H9 (cell line): ENCODE measurements at regions not wholly inside any gene's neighbourhood (a gene's known extent, or its start where the extent isn't known, plus 50 kb on each side); places are given as distances from the start of the nearest gene placed in this dataset.

ENCODE experiments used
- DNase-seq: peaks from one replicate; pipeline ENCODE4 v3.0.0-alpha.2; 2017
- H2AFZ ChIP-seq: one replicate; pipeline ENCODE4 v1.6.1; 2013; ENCODE audit warnings: mild to moderate bottlenecking, low read length, control low read depth, moderate library complexity
- H2AK5ac ChIP-seq: 2 replicates; pipeline ENCODE4 v1.6.1; 2013; ENCODE audit warnings: low read length, control low read depth, mixed read lengths; ENCODE audit not compliant: insufficient read length
- H2BK120ac ChIP-seq: one replicate; pipeline ENCODE4 v1.6.1; 2013; ENCODE audit warnings: low read depth, mild to moderate bottlenecking, low read length, control low read depth, inconsistent platforms; ENCODE audit not compliant: poor library complexity, severe bottlenecking
- H2BK12ac ChIP-seq: 2 replicates; pipeline ENCODE4 v1.6.1; 2013; ENCODE audit warnings: low read length, control low read depth, mixed read lengths, low read depth; ENCODE audit not compliant: insufficient read length
- H2BK15ac ChIP-seq: 2 replicates; pipeline ENCODE4 v1.6.1; 2013; ENCODE audit warnings: low read depth, low read length, control low read depth
- H2BK20ac ChIP-seq: one replicate; pipeline ENCODE4 v1.6.1; 2013; ENCODE audit warnings: low read depth, mild to moderate bottlenecking, low read length, control low read depth, inconsistent platforms; ENCODE audit not compliant: poor library complexity, severe bottlenecking
- H2BK5ac ChIP-seq: 2 replicates; pipeline ENCODE4 v1.6.1; 2013; ENCODE audit warnings: low read length, control low read depth, mixed read lengths; ENCODE audit not compliant: insufficient read length
- H3K14ac ChIP-seq: 2 replicates; pipeline ENCODE4 v1.6.1; 2013; ENCODE audit warnings: low read length, control low read depth; ENCODE audit not compliant: insufficient read depth
- H3K18ac ChIP-seq: 2 replicates; pipeline ENCODE4 v1.6.1; 2013; ENCODE audit warnings: low read depth, mild to moderate bottlenecking, mixed read lengths, low read length, control low read depth; ENCODE audit not compliant: insufficient read length
- H3K23ac ChIP-seq: 2 replicates; pipeline ENCODE4 v1.6.1; 2013; ENCODE audit warnings: low read length, control low read depth, mixed read lengths, low read depth; ENCODE audit not compliant: insufficient read length
- H3K23me2 ChIP-seq: 2 replicates; pipeline ENCODE4 v1.6.1; 2013; ENCODE audit warnings: low read depth, mild to moderate bottlenecking, mixed read lengths, low read length, control low read depth; ENCODE audit not compliant: insufficient read length, poor library complexity, severe bottlenecking
- H3K27ac ChIP-seq: 2 replicates; pipeline ENCODE4 v1.5.1; 2013; ENCODE audit warnings: low read length, control low read depth, mixed read lengths, low read depth; ENCODE audit not compliant: insufficient read length
- H3K27me3 ChIP-seq: 2 replicates; pipeline ENCODE4 v1.6.1; 2013; ENCODE audit warnings: low read length, control low read depth, inconsistent platforms; ENCODE audit not compliant: insufficient read depth
- H3K4ac ChIP-seq: 2 replicates; pipeline ENCODE4 v1.6.1; 2013; ENCODE audit warnings: low read depth, mild to moderate bottlenecking, control low read depth, inconsistent platforms, low read length, moderate library complexity
- H3K4me1 ChIP-seq: 2 replicates; pipeline ENCODE4 v1.6.1; 2013; ENCODE audit warnings: low read length, control low read depth, inconsistent platforms; ENCODE audit not compliant: insufficient read depth
- H3K4me2 ChIP-seq: 2 replicates; pipeline ENCODE4 v1.6.1; 2013; ENCODE audit warnings: low read length, control low read depth, mixed read lengths; ENCODE audit not compliant: insufficient read length, insufficient read depth
- H3K56ac ChIP-seq: 2 replicates; pipeline ENCODE4 v1.6.1; 2013; ENCODE audit warnings: low read depth, mild to moderate bottlenecking, mixed read lengths, low read length, control low read depth; ENCODE audit not compliant: insufficient read length
- H3K79me1 ChIP-seq: 2 replicates; pipeline ENCODE4 v1.6.1; 2013; ENCODE audit warnings: low read depth, mild to moderate bottlenecking, moderate library complexity, low read length, control low read depth, inconsistent platforms; ENCODE audit not compliant: insufficient read depth, poor library complexity, severe bottlenecking
- H3K79me2 ChIP-seq: 2 replicates; pipeline ENCODE4 v1.6.1; 2013; ENCODE audit warnings: low read length, control low read depth, inconsistent platforms; ENCODE audit not compliant: insufficient read depth
- H3K9ac ChIP-seq: 2 replicates; pipeline ENCODE4 v1.6.1; 2013; ENCODE audit warnings: low read length, control low read depth, mixed read lengths; ENCODE audit not compliant: insufficient read length; ENCODE audit errors: extremely low read depth
- H3K9me3 ChIP-seq: one replicate; pipeline ENCODE4 v1.6.1; 2013; ENCODE audit warnings: low read depth, low read length, inconsistent platforms; ENCODE audit not compliant: control insufficient read depth
- H3T11ph ChIP-seq: one replicate; pipeline ENCODE4 v1.6.1; 2013; ENCODE audit warnings: mild to moderate bottlenecking, low read length, control low read depth, inconsistent platforms
- H4K20me1 ChIP-seq: one replicate; pipeline ENCODE4 v1.6.1; 2013; ENCODE audit not compliant: control insufficient read depth, insufficient read length, insufficient read depth
- H4K5ac ChIP-seq: 2 replicates; pipeline ENCODE4 v1.6.1; 2013; ENCODE audit warnings: low read depth, mild to moderate bottlenecking, mixed read lengths, low read length, control low read depth; ENCODE audit not compliant: insufficient read length
- H4K8ac ChIP-seq: replicated peaks from 2 replicates; pipeline ENCODE4 v1.6.1; 2013; ENCODE audit warnings: low read length, control low read depth, mixed read lengths, low read depth; ENCODE audit not compliant: insufficient read length
- H4K91ac ChIP-seq: 2 replicates; pipeline ENCODE4 v1.6.1; 2013; ENCODE audit warnings: low read depth, mild to moderate bottlenecking, moderate library complexity, mixed read lengths, low read length, control low read depth; ENCODE audit not compliant: insufficient read length
- H3K27ac Mint-ChIP-seq, 3 experiments: 2 replicates in 2 of 3; 3 replicates in 1 of 3; pipeline ENCODE4 v1.8.0; 2020 to 2021; ENCODE audit warnings: mixed read lengths in 3 of 3, mild to moderate bottlenecking in 1 of 3, moderate library complexity in 1 of 3
- H3K27me3 Mint-ChIP-seq: 2 replicates; pipeline ENCODE4 v1.8.0; 2021; ENCODE audit warnings: low read depth, mild to moderate bottlenecking, moderate library complexity, mixed read lengths
- H3K36me3 Mint-ChIP-seq, 3 experiments: 2 replicates in 2 of 3; 3 replicates in 1 of 3; pipeline ENCODE4 v1.8.0; 2020 to 2021; ENCODE audit warnings: low read depth in 3 of 3, mixed read lengths in 3 of 3; ENCODE audit not compliant: insufficient read depth in 1 of 3
- H3K4me1 Mint-ChIP-seq, 2 experiments: 2 replicates each; pipeline ENCODE4 v1.8.0; 2020; ENCODE audit warnings: mixed read lengths in 2 of 2
- H3K4me3 Mint-ChIP-seq, 2 experiments: 2 replicates in 1 of 2; 3 replicates in 1 of 2; pipeline ENCODE4 v1.8.0; 2020 to 2021; ENCODE audit warnings: mild to moderate bottlenecking in 2 of 2, mixed read lengths in 2 of 2, moderate library complexity in 1 of 2
- H3K9me3 Mint-ChIP-seq, 2 experiments: 2 replicates in 1 of 2; 3 replicates in 1 of 2; pipeline ENCODE4 v1.8.0; 2020; ENCODE audit warnings: mild to moderate bottlenecking in 2 of 2, mixed read lengths in 2 of 2, moderate library complexity in 1 of 2
- WGBS: extraction: QIAGEN DNeasy Blood & Tissue Kit; methylation state at CpG from one replicate; pipeline ENCODE4 v1.1.7; 2013; ENCODE audit warnings: missing lambda C conversion rate, low lambda C conversion rate, mixed read lengths; ENCODE audit not compliant: insufficient read length; ENCODE audit errors: extremely low coverage; 5-methylcytosine and 5-hydroxymethylcytosine counted together
- TF ChIP-seq, protein P1 (sequence below): fragments of 200-600 bp; sonication (generic); conservative IDR thresholded peaks from 3 replicates; pipeline ENCODE4 v1.8.0; 2021; ENCODE audit warnings: antibody characterized with exemption, mild to moderate bottlenecking

DNA sequence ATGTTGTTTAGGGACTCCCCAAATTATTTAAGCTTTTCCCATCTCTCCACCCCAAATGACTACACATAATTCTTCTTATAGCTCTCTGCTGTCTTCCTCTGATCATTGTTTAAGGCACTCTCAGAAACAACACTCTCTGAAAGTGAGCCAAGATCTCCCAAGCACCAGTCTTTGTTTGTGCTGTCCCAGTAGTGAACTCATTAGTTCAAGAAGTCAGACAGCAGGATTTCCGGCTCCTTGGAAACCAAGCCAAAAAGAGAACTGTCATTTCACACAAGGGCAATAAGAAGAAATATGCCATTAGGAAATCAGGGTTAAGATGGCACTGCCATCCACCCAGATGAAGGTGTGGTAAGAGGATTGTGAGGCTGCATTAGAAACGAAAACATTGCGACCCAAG is 83.1 kb downstream of the FZD1 start:
- no CpG with 5 or more reads among the region's 3 CpGs for WGBS
- peaks cover 0 to 8% of the 10 kb centered on the region in 2 experiments; a peak in 2 of 4 replicates for H3K4me1 Mint-ChIP-seq

More for the DNA sequence above, 83.1 kb downstream of the FZD1 start:
- Histone ChIP-seq H3K23ac (no peak overlapping the region), H2BK20ac (no peak overlapping the region), H2AFZ (no peak overlapping the region), H2BK5ac (no peak overlapping the region), H4K20me1 (no peaks in the 10 kb centered on the region), H3K14ac (no peak overlapping the region), H2BK15ac (no peak overlapping the region), H2BK120ac (no peak overlapping the region), H2BK12ac (no peak overlapping the region), H4K8ac (no peak overlapping the region), H3K56ac (no peak overlapping the region), H3K4ac (no peak overlapping the region), H3T11ph (no peak overlapping the region), H3K23me2 (no peaks in the 10 kb centered on the region), H3K9ac (no peak overlapping the region), H3K4me2 (no peak overlapping the region), H4K5ac (no peak overlapping the region), H3K18ac (no peak overlapping the region), H3K9me3 (no peaks in the 10 kb centered on the region), H3K27me3 (peaks cover 13% of the 10 kb centered on the region; the same call in 1 of the 2 replicates), H3K27ac (no peak overlapping the region), H4K91ac (no peak overlapping the region), H3K79me1 (no peaks in the 10 kb centered on the region), H2AK5ac (no peak overlapping the region), H3K4me1 (no peaks in the 10 kb centered on the region), H3K79me2 (no peaks in the 10 kb centered on the region)
- no peak for DNase-seq
- Mint-ChIP-seq H3K4me3 (no peak overlapping the region), H3K27ac (no peak overlapping the region), H3K27me3 (peaks cover 98% of the 10 kb centered on the region), H3K9me3 (no peaks in the 10 kb centered on the region), H3K36me3 (no peaks in the 10 kb centered on the region)
- TF ChIP-seq, protein P1, sequence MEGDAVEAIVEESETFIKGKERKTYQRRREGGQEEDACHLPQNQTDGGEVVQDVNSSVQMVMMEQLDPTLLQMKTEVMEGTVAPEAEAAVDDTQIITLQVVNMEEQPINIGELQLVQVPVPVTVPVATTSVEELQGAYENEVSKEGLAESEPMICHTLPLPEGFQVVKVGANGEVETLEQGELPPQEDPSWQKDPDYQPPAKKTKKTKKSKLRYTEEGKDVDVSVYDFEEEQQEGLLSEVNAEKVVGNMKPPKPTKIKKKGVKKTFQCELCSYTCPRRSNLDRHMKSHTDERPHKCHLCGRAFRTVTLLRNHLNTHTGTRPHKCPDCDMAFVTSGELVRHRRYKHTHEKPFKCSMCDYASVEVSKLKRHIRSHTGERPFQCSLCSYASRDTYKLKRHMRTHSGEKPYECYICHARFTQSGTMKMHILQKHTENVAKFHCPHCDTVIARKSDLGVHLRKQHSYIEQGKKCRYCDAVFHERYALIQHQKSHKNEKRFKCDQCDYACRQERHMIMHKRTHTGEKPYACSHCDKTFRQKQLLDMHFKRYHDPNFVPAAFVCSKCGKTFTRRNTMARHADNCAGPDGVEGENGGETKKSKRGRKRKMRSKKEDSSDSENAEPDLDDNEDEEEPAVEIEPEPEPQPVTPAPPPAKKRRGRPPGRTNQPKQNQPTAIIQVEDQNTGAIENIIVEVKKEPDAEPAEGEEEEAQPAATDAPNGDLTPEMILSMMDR, result no peak
